ENCODE measurements at regions not wholly inside any gene's neighbourhood (a gene's known extent, or its start where the extent isn't known, plus 50 kb on each side); places are given as distances from the start of the nearest gene placed in this dataset.

- WGBS (ENCODE audit: low lambda C conversion rate, missing lambda C conversion rate), result 43% methylated on average over 6 of the region's 6 CpGs
- Histone ChIP-seq H3K4me1 (ENCODE audit: insufficient read depth) (no peaks in the 10 kb centered on the region), H3K4me2 (no peak overlapping the region)
Observed at GRCh38 chr7:156585025-156585648, 55.4 kb upstream of the RNF32 start.

GRCh38 chr7:156582591-156583123, 57.9 kb upstream of the RNF32 start:
- DNase-seq (ENCODE audit: low spot score), result no peak
- no peaks in the 10 kb centered on the region for H4K20me1 ChIP-seq (ENCODE audit: insufficient read depth, poor library complexity, severe bottlenecking)
- H3K4me1 ChIP-seq (ENCODE audit: insufficient read depth), result no peaks in the 10 kb centered on the region
- H3K9me3 ChIP-seq (ENCODE audit: low read depth), result peaks cover 10% of the 10 kb centered on the region
- H3K79me2 ChIP-seq, result no peaks in the 10 kb centered on the region
- TF ChIP-seq EZH2phosphoT487 (IDR thresholded peaks at IDR 0.05; ENCODE audit: low read depth, severe bottlenecking, unreplicated experiment) (no peak), EZH2 (IDR thresholded peaks at IDR 0.05; ENCODE audit: borderline replicate concordance) (no peak), CTCF (IDR thresholded peaks at IDR 0.05; ENCODE audit: poor library complexity) (no peak)
- no peak overlapping the region for H3K4me2 ChIP-seq
- no peak overlapping the region for H3K27ac ChIP-seq
- 95% methylated on average over 11 of the region's 11 CpGs for WGBS (ENCODE audit: low lambda C conversion rate, missing lambda C conversion rate)
- H3K9me2 ChIP-seq (replicated peaks; ENCODE audit: insufficient read depth), result no peaks in the 10 kb centered on the region
- no peaks in the 10 kb centered on the region for H3K36me3 ChIP-seq (replicated peaks; ENCODE audit: insufficient read depth, low read depth)
- no peak overlapping the region for H2AFZ ChIP-seq
- no peaks in the 10 kb centered on the region for H3K27me3 ChIP-seq
- H3K4me3 ChIP-seq, result no peak overlapping the region

More at GRCh38 chr7:156585025-156585648, 55.4 kb upstream of the RNF32 start:
- Histone ChIP-seq H3K9me3 (ENCODE audit: low read depth) (peaks cover 10% of the 10 kb centered on the region), H3K79me2 (no peaks in the 10 kb centered on the region), H3K27ac (no peak overlapping the region), H2AFZ (no peak overlapping the region), H3K9me2 (replicated peaks; ENCODE audit: insufficient read depth) (no peaks in the 10 kb centered on the region), H3K27me3 (no peaks in the 10 kb centered on the region), H3K36me3 (replicated peaks; ENCODE audit: insufficient read depth, low read depth) (no peaks in the 10 kb centered on the region), H4K20me1 (ENCODE audit: insufficient read depth, poor library complexity, severe bottlenecking) (no peaks in the 10 kb centered on the region), H3K4me3 (no peak overlapping the region)
- no peak for DNase-seq (ENCODE audit: low spot score)
- no peak for TF ChIP-seq EZH2 (IDR thresholded peaks at IDR 0.05; ENCODE audit: borderline replicate concordance)
- TF ChIP-seq CTCF (IDR thresholded peaks at IDR 0.05; ENCODE audit: poor library complexity), result no peak
- no peak for TF ChIP-seq EZH2phosphoT487 (IDR thresholded peaks at IDR 0.05; ENCODE audit: low read depth, severe bottlenecking, unreplicated experiment)

GRCh38 chr7:156580036-156580435, 60.5 kb upstream of the RNF32 start:
- TF ChIP-seq CTCF (IDR thresholded peaks at IDR 0.05; ENCODE audit: poor library complexity) (no peak), EZH2 (IDR thresholded peaks at IDR 0.05; ENCODE audit: borderline replicate concordance) (no peak), EZH2phosphoT487 (IDR thresholded peaks at IDR 0.05; ENCODE audit: low read depth, severe bottlenecking, unreplicated experiment) (no peak)
- H3K79me2 ChIP-seq, result no peaks in the 10 kb centered on the region
- no peaks in the 10 kb centered on the region for H3K27me3 ChIP-seq
- no peaks in the 10 kb centered on the region for H4K20me1 ChIP-seq (ENCODE audit: insufficient read depth, poor library complexity, severe bottlenecking)
- no peaks in the 10 kb centered on the region for H3K4me1 ChIP-seq (ENCODE audit: insufficient read depth)
- no peak overlapping the region for H3K27ac ChIP-seq
- no peak overlapping the region for H2AFZ ChIP-seq
- H3K9me3 ChIP-seq (ENCODE audit: low read depth), result no peaks in the 10 kb centered on the region
- H3K4me2 ChIP-seq, result no peak overlapping the region
- no peaks in the 10 kb centered on the region for H3K9me2 ChIP-seq (replicated peaks; ENCODE audit: insufficient read depth)
- H3K4me3 ChIP-seq, result no peak overlapping the region
- 90% methylated on average over 8 of the region's 8 CpGs for WGBS (ENCODE audit: low lambda C conversion rate, missing lambda C conversion rate)
- no peak for DNase-seq (ENCODE audit: low spot score)
- no peaks in the 10 kb centered on the region for H3K36me3 ChIP-seq (replicated peaks; ENCODE audit: insufficient read depth, low read depth)

Data from hepatocyte (in vitro differentiated cells).